ENCODE measurements at regions not wholly inside any gene's neighbourhood (a gene's known extent, or its start where the extent isn't known, plus 50 kb on each side); places are given as distances from the start of the nearest gene placed in this dataset.

DNA sequence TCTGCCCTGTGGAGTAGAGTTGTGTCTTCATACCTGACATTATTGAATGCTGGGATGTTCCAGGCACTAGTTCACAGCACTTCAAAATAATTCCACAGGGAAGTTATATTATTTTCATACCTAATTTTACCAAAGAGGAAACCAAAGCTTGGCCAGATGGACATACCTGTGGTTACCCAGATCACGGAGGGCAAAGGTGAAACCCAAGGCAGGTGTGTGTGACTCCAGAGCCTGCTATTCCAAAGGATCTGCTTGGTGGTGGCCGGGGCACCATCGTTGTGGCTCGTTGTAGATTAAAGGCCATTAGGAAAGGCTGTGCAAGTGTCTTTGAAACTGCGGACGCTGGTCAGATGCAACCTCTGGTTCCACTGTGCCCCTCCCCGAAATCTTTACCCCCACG is 108.6 kb downstream of the ZBTB18 start:
- TF ChIP-seq, protein P1, sequence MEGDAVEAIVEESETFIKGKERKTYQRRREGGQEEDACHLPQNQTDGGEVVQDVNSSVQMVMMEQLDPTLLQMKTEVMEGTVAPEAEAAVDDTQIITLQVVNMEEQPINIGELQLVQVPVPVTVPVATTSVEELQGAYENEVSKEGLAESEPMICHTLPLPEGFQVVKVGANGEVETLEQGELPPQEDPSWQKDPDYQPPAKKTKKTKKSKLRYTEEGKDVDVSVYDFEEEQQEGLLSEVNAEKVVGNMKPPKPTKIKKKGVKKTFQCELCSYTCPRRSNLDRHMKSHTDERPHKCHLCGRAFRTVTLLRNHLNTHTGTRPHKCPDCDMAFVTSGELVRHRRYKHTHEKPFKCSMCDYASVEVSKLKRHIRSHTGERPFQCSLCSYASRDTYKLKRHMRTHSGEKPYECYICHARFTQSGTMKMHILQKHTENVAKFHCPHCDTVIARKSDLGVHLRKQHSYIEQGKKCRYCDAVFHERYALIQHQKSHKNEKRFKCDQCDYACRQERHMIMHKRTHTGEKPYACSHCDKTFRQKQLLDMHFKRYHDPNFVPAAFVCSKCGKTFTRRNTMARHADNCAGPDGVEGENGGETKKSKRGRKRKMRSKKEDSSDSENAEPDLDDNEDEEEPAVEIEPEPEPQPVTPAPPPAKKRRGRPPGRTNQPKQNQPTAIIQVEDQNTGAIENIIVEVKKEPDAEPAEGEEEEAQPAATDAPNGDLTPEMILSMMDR (IDR thresholded peaks at IDR 0.05) = no peak
- TF ChIP-seq POLR2A (IDR thresholded peaks at IDR 0.05) = no peak

Measured in lower leg skin (tissue), 3 donors.